ENCODE measurements at regions not wholly inside any gene's neighbourhood (a gene's known extent, or its start where the extent isn't known, plus 50 kb on each side); places are given as distances from the start of the nearest gene placed in this dataset.

GRCh38 chr22:49607821-49608220 lies 219.9 kb downstream of the BRD1 start:
- no peak for TF ChIP-seq CTCF (IDR thresholded peaks at IDR 0.05)
- no peak for TF ChIP-seq POLR2A (IDR thresholded peaks at IDR 0.05)

Data from heart left ventricle (tissue), 13 donors.